ENCODE measurements at regions not wholly inside any gene's neighbourhood (a gene's known extent, or its start where the extent isn't known, plus 50 kb on each side); places are given as distances from the start of the nearest gene placed in this dataset.

- H3K4me3 ChIP-seq (ENCODE audit: low read depth, low read length): no peak overlapping the region
- DNase-seq (ENCODE audit: low read depth, low spot score): no peak
- CTCF ChIA-PET: no interaction called here
- POLR2A ChIA-PET: no interaction called here
- no peak for TF ChIP-seq CTCF (IDR thresholded peaks at IDR 0.05; ENCODE audit: insufficient read depth, low read length, missing control alignments)
These were observed 300.7 kb upstream of the UBE2E3 start for GRCh38 chr2:180679693-180680092.

GRCh38 chr2:180678625-180678972 lies 301.8 kb upstream of the UBE2E3 start:
- ChIA-PET POLR2A (no interaction called here), CTCF (interaction anchor here (1.2 kb wide), 1 partner anchor 9 kb away, joined by 3 read pairs; no protein-coding TSS in a partner anchor)
- H3K4me3 ChIP-seq (ENCODE audit: low read depth, low read length): no peak overlapping the region
- TF ChIP-seq CTCF (IDR thresholded peaks at IDR 0.05; ENCODE audit: insufficient read depth, low read length, missing control alignments): no peak
- no peak for DNase-seq (ENCODE audit: low read depth, low spot score)

GRCh38 chr2:180677930-180678624 lies 302.3 kb upstream of the UBE2E3 start:
- POLR2A ChIA-PET: no interaction called here
- H3K4me3 ChIP-seq (ENCODE audit: low read depth, low read length): no peak overlapping the region
- TF ChIP-seq CTCF (IDR thresholded peaks at IDR 0.05; ENCODE audit: insufficient read depth, low read length, missing control alignments): no peak
- CTCF ChIA-PET: interaction anchor here (1.2 kb wide), 1 partner anchor 9 kb away, joined by 3 read pairs; no protein-coding TSS in a partner anchor
- no peak for DNase-seq (ENCODE audit: low read depth, low spot score)

- ChIA-PET POLR2A (no interaction called here), CTCF (no interaction called here)
- TF ChIP-seq CTCF (IDR thresholded peaks at IDR 0.05; ENCODE audit: insufficient read depth, low read length, missing control alignments): no peak
- DNase-seq (ENCODE audit: low read depth, low spot score): no peak
- H3K4me3 ChIP-seq (ENCODE audit: low read depth, low read length): no peak overlapping the region
These were observed 303.2 kb upstream of the UBE2E3 start for GRCh38 chr2:180677200-180677599.

- TF ChIP-seq CTCF (IDR thresholded peaks at IDR 0.05; ENCODE audit: insufficient read depth, low read length, missing control alignments): no peak
- POLR2A ChIA-PET: no interaction called here
- CTCF ChIA-PET: no interaction called here
- no peak overlapping the region for H3K4me3 ChIP-seq (ENCODE audit: low read depth, low read length)
- DNase-seq (ENCODE audit: low read depth, low spot score): no peak
These were observed 303.8 kb upstream of the UBE2E3 start for GRCh38 chr2:180676520-180677025.

- H3K4me3 ChIP-seq (ENCODE audit: low read depth, low read length): no peak overlapping the region
- ChIA-PET CTCF (no interaction called here), POLR2A (no interaction called here)
- no peak for TF ChIP-seq CTCF (IDR thresholded peaks at IDR 0.05; ENCODE audit: insufficient read depth, low read length, missing control alignments)
- no peak for DNase-seq (ENCODE audit: low read depth, low spot score)
These were observed 305.2 kb upstream of the UBE2E3 start for GRCh38 chr2:180675170-180675569.
